HepG2 (cell line): ENCODE measurements at regions not wholly inside any gene's neighbourhood (a gene's known extent, or its start where the extent isn't known, plus 50 kb on each side); places are given as distances from the start of the nearest gene placed in this dataset.

Source experiments
- ATAC-seq: fragments of 200-7000 bp; cut with Tn5 transposase; 3 replicates; pipeline ENCODE4 v1.9.1; 2020; ENCODE audit warnings: mild to moderate bottlenecking, moderate library complexity
- BruUV-seq: library from RNA; stranded (reverse); fragments of 400-500 nt; replicated peaks from 2 replicates; lab custom pipeline; 2021; lab: Mats Ljungman, UMichigan
- CTCF ChIA-PET: fragments of 300-600 bp; formaldehyde crosslinking; extraction: SDS; loops from one replicate; lab custom pipeline; 2021; ENCODE audit warnings: low total read pairs, inconsistent platforms, low intra/inter-chr PET ratio; lab: Yijun Ruan, JAX
- POLR2A ChIA-PET: fragments of 350-600 bp; sonication (Branson Sonifier 250); formaldehyde crosslinking; loops from one replicate; lab custom pipeline; 2020; ENCODE audit warnings: antibody characterized with exemption, inconsistent platforms; lab: Yijun Ruan, JAX
- DNase-seq: peaks from one replicate; pipeline ENCODE4 v3.0.0-alpha.2; 2015; ENCODE audit warnings: low spot score
- FAIRE-seq: peaks from 3 replicates; lab custom pipeline; 2011; peaks lifted over from hg19 to GRCh38; lab: Jason Lieb, UNC
- H2AFZ ChIP-seq: one replicate; pipeline ENCODE4 v1.6.1; 2011; ENCODE audit warnings: low read length, inconsistent platforms
- H3K27ac ChIP-seq: fragments of 300-600 bp; 3 replicates; pipeline ENCODE4 v1.8.0; 2011; ENCODE audit warnings: mixed run types, mild to moderate bottlenecking, mixed read lengths, low read length, inconsistent platforms; ENCODE audit not compliant: insufficient read depth; ENCODE audit errors: extremely low read length
- H3K27me3 ChIP-seq, 2 experiments: fragments of 200-600 bp in 1 of 2; 2 replicates in 1 of 2; 3 replicates in 1 of 2; pipeline versions ENCODE4 v1.6.0 to v1.8.0; 2011; ENCODE audit warnings: low read length in 2 of 2, mild to moderate bottlenecking in 2 of 2, moderate library complexity in 2 of 2, inconsistent platforms in 1 of 2; ENCODE audit not compliant: insufficient read depth in 2 of 2, control insufficient read depth in 1 of 2
- H3K36me3 ChIP-seq, 2 experiments: fragments of 200-600 bp in 1 of 2; replicated peaks in 1 of 2; 2 replicates in 1 of 2; 3 replicates in 1 of 2; pipeline versions ENCODE4 v1.5.1 to v1.8.0; 2011; ENCODE audit warnings: low read length in 2 of 2, inconsistent platforms in 1 of 2; ENCODE audit not compliant: insufficient read depth in 2 of 2, control insufficient read depth in 1 of 2
- H3K4me1 ChIP-seq: 2 replicates; pipeline ENCODE4 v1.5.1; 2012; ENCODE audit warnings: low read length, inconsistent platforms; ENCODE audit not compliant: insufficient read depth
- H3K4me2 ChIP-seq: 2 replicates; pipeline ENCODE4 v1.6.0; 2011; ENCODE audit warnings: low read depth, low read length, inconsistent platforms
- H3K4me3 ChIP-seq, 3 experiments: fragments of 200-600 bp in 1 of 3; sonication (generic), shearing (Covaris generic) in 1 of 3; replicated peaks in 1 of 3; 2 replicates each; pipeline ENCODE4 v1.5.1; 2011 to 2016; ENCODE audit warnings: low read length in 3 of 3, inconsistent platforms in 2 of 3, low read depth in 2 of 3, mild to moderate bottlenecking in 2 of 3, control low read depth in 1 of 3, mixed read lengths in 1 of 3; ENCODE audit not compliant: insufficient read depth in 1 of 3
- H3K79me2 ChIP-seq: one replicate; pipeline ENCODE4 v1.6.1; 2011; ENCODE audit warnings: low read length, inconsistent platforms; ENCODE audit not compliant: insufficient read depth
- H3K9ac ChIP-seq: 2 replicates; pipeline ENCODE4 v1.6.0; 2011; ENCODE audit warnings: mild to moderate bottlenecking, low read depth, low read length, inconsistent platforms; ENCODE audit not compliant: insufficient read depth
- H3K9me3 ChIP-seq: 2 replicates; pipeline ENCODE4 v1.5.1; 2012; ENCODE audit warnings: mild to moderate bottlenecking, low read length
- H4K20me1 ChIP-seq: 2 replicates; pipeline ENCODE4 v1.6.0; 2011; ENCODE audit warnings: inconsistent platforms, mild to moderate bottlenecking, low read length, moderate library complexity; ENCODE audit not compliant: insufficient read depth
- ADNP ChIP-seq: sonication (generic); formaldehyde crosslinking; IDR thresholded peaks from 2 replicates; pipeline ENCODE4 v1.4.0; 2020; ENCODE audit warnings: missing genetic modification reagents
- CHCHD3 ChIP-seq: sonication (generic); formaldehyde crosslinking; IDR thresholded peaks from 2 replicates; pipeline ENCODE4 v1.8.0; 2022; ENCODE audit warnings: mild to moderate bottlenecking, missing genetic modification reagents, moderate library complexity
- KDM5A ChIP-seq: fragments of 200-600 bp; sonication (generic); IDR thresholded peaks from 2 replicates; pipeline ENCODE4 v1.7.0; 2018; ENCODE audit warnings: antibody characterized with exemption, mild to moderate bottlenecking, low read length, borderline replicate concordance
- KDM6A ChIP-seq: IDR thresholded peaks from 2 replicates; pipeline ENCODE4 v1.6.1; 2016; ENCODE audit warnings: low read depth
- MED1 ChIP-seq: sonication (generic); formaldehyde crosslinking; IDR thresholded peaks from 2 replicates; pipeline ENCODE4 v1.4.0; 2020; ENCODE audit warnings: missing genetic modification reagents
- NKX3-1 ChIP-seq: sonication (generic); formaldehyde crosslinking; IDR thresholded peaks from 2 replicates; pipeline ENCODE4 v1.5.0; 2020; ENCODE audit warnings: missing genetic modification reagents
- PHF5A ChIP-seq: IDR thresholded peaks from one replicate; pipeline ENCODE4 v1.6.1; 2018; ENCODE audit warnings: low read depth, missing genetic modification reagents; ENCODE audit not compliant: unreplicated experiment
- POGZ ChIP-seq: sonication (generic); formaldehyde crosslinking; IDR thresholded peaks from 2 replicates; pipeline ENCODE4 v1.4.0; 2020; ENCODE audit warnings: mild to moderate bottlenecking, missing genetic modification reagents
- POLR2A ChIP-seq, 2 experiments: IDR thresholded peaks; 2 replicates each; pipeline ENCODE4 v1.6.1; 2011; ENCODE audit warnings: low read depth in 2 of 2, low read length in 2 of 2, mild to moderate bottlenecking in 1 of 2, moderate library complexity in 1 of 2; ENCODE audit not compliant: insufficient read depth in 1 of 2
- SRSF1 ChIP-seq: fragments of 200-400 bp; formaldehyde crosslinking; optimal IDR thresholded peaks from 2 replicates; pipeline ENCODE3; 2017; ENCODE audit warnings: mild to moderate bottlenecking, low read depth, low read length, moderate library complexity
- ZNF20 ChIP-seq: sonication (generic); formaldehyde crosslinking; IDR thresholded peaks from 2 replicates; pipeline ENCODE4 v1.4.0; 2020; ENCODE audit warnings: mild to moderate bottlenecking, moderate library complexity, missing genetic modification reagents
- ZNF367 ChIP-seq: sonication (generic); formaldehyde crosslinking; IDR thresholded peaks from 2 replicates; pipeline ENCODE4 v1.4.0; 2020; ENCODE audit warnings: missing genetic modification reagents, borderline replicate concordance
- ZNF382 ChIP-seq: sonication (generic); formaldehyde crosslinking; IDR thresholded peaks from 2 replicates; pipeline ENCODE4 v1.5.0; 2020; ENCODE audit warnings: missing genetic modification reagents, mild to moderate bottlenecking, borderline replicate concordance
- ZNF564 ChIP-seq: sonication (generic); formaldehyde crosslinking; IDR thresholded peaks from 2 replicates; pipeline ENCODE4 v1.8.1; 2023; ENCODE audit warnings: mild to moderate bottlenecking, missing genetic modification reagents
- ZNF781 ChIP-seq: sonication (generic); formaldehyde crosslinking; IDR thresholded peaks from 2 replicates; pipeline ENCODE4 v1.5.1; 2020; ENCODE audit warnings: borderline replicate concordance, mild to moderate bottlenecking, missing genetic modification reagents; ENCODE audit errors: not compliant biosample characterization
- WGBS: methylation state at CpG from one replicate; pipeline ENCODE4 v1.1.6; 2017; ENCODE audit warnings: low lambda C conversion rate; 5-methylcytosine and 5-hydroxymethylcytosine counted together
- in situ Hi-C: cut with HindIII; loops from 2 replicates; pipeline ENCODE4 v1.10.0; 2017; ENCODE audit warnings: low pct_unique_long_range_greater_than_20kb; ENCODE audit not compliant: extremely low pct_ligation_motif_present
- intact Hi-C: fragments of 100-400 bp; cut with micrococcal nuclease; formaldehyde crosslinking; loops from one replicate; pipeline ENCODE4 v1.10.0; 2022; ENCODE audit not compliant: unreplicated experiment
- TF ChIP-seq, protein P1 (sequence below): IDR thresholded peaks from 2 replicates; pipeline ENCODE4 v1.6.1; 2016; ENCODE audit warnings: missing biosample characterization, missing genetic modification reagents, low read depth
- TF ChIP-seq, protein P2 (sequence below): fragments of 450-650 bp; IDR thresholded peaks from 2 replicates; pipeline ENCODE4 v1.6.1; 2017
- TF ChIP-seq, protein P3 (sequence below): IDR thresholded peaks from 2 replicates; pipeline ENCODE4 v1.6.1; 2016; ENCODE audit warnings: mild to moderate bottlenecking, missing biosample characterization, missing genetic modification reagents
- TF ChIP-seq, protein P4 (sequence below): sonication (generic); formaldehyde crosslinking; IDR thresholded peaks from 2 replicates; pipeline ENCODE4 v1.5.0; 2020; ENCODE audit warnings: mild to moderate bottlenecking, missing genetic modification reagents
- TF ChIP-seq, protein P5 (sequence below): sonication (generic); formaldehyde crosslinking; IDR thresholded peaks from 2 replicates; pipeline ENCODE4 v1.5.0; 2020; ENCODE audit warnings: missing genetic modification reagents

DNA sequence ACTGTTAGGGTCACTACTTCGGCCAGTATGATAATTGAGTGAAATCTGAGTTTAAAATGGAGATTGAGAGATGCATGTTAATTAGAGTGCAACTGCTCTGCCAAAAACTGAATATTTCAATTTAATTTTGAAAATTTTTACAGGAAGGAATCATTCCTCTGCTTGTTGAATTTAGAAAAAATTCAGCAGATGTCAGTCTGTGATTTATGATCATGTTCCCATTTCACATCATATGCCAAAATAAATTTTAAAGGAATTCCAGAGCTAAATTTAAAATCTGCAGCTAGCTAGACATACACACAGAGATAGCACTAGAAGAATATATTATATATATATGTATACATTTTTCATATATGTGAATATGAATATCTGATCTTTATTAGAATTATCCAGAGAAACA, 797.6 kb upstream of the TMEM132C start (continued):
- TF ChIP-seq KDM6A (no peak), PHF5A (CRISPR knock-in tag) (no peak), KDM5A (no peak), ZNF564 (CRISPR knock-in tag) (no peak), CHCHD3 (CRISPR knock-in tag) (no peak)
- TF ChIP-seq, protein P1, sequence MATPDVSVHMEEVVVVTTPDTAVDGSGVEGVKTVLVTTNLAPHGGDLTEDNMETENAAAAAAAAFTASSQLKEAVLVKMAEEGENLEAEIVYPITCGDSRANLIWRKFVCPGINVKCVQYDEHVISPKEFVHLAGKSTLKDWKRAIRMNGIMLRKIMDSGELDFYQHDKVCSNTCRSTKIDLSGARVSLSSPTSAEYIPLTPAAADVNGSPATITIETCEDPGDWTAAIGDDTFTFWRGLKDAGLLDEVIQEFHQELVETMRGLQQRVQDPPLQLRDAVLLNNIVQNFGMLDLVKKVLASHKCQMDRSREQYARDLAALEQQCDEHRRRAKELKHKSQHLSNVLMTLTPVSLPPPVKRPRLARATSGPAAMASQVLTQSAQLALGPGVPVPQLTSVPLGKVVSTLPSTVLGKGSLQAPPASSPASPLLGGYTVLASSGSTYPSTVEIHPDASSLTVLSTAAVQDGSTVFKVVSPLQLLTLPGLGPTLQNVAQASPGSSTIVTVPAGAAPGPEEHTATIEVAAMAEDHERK (CRISPR knock-in tag) = no peak

DNA sequence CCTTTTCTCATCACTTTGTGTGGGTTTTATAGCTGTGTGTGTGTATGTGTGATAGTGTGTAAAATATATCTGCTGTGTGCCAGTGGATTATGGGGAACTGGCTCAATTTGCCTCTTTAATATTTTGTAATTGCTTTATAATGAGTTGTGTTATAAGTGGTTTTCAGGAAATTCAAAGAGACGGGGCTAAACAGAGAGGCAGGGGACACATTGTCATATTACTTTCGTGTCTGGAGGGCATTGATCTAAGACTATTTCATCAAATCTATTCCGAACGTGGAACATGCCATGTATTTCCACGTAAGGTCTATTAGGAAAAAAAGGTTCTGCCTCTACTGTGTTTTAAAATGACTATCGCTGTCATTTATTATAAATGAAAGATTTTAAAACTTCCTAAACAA, 793.2 kb upstream of the TMEM132C start:
- no peaks in the 10 kb centered on the region; a peak in 1 of 5 replicates for H3K27me3 ChIP-seq
- H2AFZ ChIP-seq = no peak overlapping the region
- no peak overlapping the region for H3K4me3 ChIP-seq
- H3K4me1 ChIP-seq = no peaks in the 10 kb centered on the region
- no peak overlapping the region for H3K27ac ChIP-seq
- DNase-seq (no peak), ATAC-seq (no peak), FAIRE-seq (no peak)
- 10% methylated on average over 6 of the region's 6 CpGs for WGBS
- intact Hi-C loops (no loop called here), in situ Hi-C loops (no loop called here)
- H4K20me1 ChIP-seq = no peaks in the 10 kb centered on the region
- no TSS peak for BruUV-seq
- no peaks in the 10 kb centered on the region for H3K36me3 ChIP-seq
- H3K9ac ChIP-seq = no peak overlapping the region
- CTCF ChIA-PET = no interaction called here
- no peaks in the 10 kb centered on the region for H3K79me2 ChIP-seq
- POLR2A ChIA-PET = no interaction called here
- H3K4me2 ChIP-seq = no peak overlapping the region
- H3K9me3 ChIP-seq = no peaks in the 10 kb centered on the region
- TF ChIP-seq SRSF1 = no peak
- no peak for TF ChIP-seq ZNF367
- TF ChIP-seq ZNF781 = no peak
- TF ChIP-seq, protein P2, sequence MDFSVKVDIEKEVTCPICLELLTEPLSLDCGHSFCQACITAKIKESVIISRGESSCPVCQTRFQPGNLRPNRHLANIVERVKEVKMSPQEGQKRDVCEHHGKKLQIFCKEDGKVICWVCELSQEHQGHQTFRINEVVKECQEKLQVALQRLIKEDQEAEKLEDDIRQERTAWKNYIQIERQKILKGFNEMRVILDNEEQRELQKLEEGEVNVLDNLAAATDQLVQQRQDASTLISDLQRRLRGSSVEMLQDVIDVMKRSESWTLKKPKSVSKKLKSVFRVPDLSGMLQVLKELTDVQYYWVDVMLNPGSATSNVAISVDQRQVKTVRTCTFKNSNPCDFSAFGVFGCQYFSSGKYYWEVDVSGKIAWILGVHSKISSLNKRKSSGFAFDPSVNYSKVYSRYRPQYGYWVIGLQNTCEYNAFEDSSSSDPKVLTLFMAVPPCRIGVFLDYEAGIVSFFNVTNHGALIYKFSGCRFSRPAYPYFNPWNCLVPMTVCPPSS = no peak
- no peak for TF ChIP-seq POLR2A (IDR thresholded peaks at IDR 0.05; ENCODE audit: insufficient read depth in 1 of 2, low read depth in 2 of 2, low read length in 2 of 2)
- no peak for TF ChIP-seq ZNF20
- TF ChIP-seq ZNF382 = no peak
- TF ChIP-seq, protein P3, sequence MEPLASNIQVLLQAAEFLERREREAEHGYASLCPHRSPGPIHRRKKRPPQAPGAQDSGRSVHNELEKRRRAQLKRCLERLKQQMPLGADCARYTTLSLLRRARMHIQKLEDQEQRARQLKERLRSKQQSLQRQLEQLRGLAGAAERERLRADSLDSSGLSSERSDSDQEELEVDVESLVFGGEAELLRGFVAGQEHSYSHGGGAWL (CRISPR knock-in tag) = no peak
- TF ChIP-seq ADNP (CRISPR knock-in tag) = no peak
- TF ChIP-seq MED1 = no peak
- TF ChIP-seq, protein P4, sequence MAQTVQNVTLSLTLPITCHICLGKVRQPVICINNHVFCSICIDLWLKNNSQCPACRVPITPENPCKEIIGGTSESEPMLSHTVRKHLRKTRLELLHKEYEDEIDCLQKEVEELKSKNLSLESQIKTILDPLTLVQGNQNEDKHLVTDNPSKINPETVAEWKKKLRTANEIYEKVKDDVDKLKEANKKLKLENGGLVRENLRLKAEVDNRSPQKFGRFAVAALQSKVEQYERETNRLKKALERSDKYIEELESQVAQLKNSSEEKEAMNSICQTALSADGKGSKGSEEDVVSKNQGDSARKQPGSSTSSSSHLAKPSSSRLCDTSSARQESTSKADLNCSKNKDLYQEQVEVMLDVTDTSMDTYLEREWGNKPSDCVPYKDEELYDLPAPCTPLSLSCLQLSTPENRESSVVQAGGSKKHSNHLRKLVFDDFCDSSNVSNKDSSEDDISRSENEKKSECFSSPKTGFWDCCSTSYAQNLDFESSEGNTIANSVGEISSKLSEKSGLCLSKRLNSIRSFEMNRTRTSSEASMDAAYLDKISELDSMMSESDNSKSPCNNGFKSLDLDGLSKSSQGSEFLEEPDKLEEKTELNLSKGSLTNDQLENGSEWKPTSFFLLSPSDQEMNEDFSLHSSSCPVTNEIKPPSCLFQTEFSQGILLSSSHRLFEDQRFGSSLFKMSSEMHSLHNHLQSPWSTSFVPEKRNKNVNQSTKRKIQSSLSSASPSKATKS (CRISPR knock-in tag) = no peak
- TF ChIP-seq NKX3-1 (CRISPR knock-in tag) = no peak
- TF ChIP-seq POGZ (CRISPR knock-in tag) = no peak
- TF ChIP-seq, protein P5, sequence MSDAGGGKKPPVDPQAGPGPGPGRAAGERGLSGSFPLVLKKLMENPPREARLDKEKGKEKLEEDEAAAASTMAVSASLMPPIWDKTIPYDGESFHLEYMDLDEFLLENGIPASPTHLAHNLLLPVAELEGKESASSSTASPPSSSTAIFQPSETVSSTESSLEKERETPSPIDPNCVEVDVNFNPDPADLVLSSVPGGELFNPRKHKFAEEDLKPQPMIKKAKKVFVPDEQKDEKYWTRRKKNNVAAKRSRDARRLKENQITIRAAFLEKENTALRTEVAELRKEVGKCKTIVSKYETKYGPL (CRISPR knock-in tag) = no peak
